Right renal cortex interstitium (tissue), 3 donors: ENCODE measurements at regions not wholly inside any gene's neighbourhood (a gene's known extent, or its start where the extent isn't known, plus 50 kb on each side); places are given as distances from the start of the nearest gene placed in this dataset.

Experiments used
- DNase-seq, 3 donors: peaks; one replicate each; pipeline ENCODE4 v3.0.0-alpha.2; 2013; ENCODE audit warnings: low read depth in 3 of 3, low spot score in 2 of 3

DNA sequence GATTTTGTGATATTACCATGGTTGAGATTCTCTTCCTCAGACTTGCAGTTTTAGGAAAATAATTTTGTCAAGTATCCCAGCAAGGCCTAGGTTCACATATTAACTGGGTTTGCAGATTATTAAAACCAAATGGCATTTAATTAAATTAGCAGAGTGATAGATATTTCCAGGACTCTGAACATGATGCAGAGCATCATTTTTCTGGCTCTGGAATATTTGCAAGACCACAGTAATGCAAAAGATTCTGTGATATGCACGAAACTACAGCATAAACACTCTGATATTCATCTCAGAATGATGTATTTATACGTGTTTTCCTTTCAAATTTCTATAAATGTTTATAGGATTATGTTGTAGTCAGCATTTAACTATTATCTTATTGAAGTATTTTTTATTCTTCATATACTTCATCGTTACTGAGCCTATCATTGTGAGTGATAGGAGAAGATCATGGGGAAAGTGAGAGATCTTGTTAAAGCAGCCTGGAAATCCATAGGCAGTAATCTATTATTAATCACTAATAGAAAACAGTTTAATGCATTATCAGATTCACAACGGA is 1245.6 kb downstream of the OTOL1 start:
- no peak for DNase-seq

DNA sequence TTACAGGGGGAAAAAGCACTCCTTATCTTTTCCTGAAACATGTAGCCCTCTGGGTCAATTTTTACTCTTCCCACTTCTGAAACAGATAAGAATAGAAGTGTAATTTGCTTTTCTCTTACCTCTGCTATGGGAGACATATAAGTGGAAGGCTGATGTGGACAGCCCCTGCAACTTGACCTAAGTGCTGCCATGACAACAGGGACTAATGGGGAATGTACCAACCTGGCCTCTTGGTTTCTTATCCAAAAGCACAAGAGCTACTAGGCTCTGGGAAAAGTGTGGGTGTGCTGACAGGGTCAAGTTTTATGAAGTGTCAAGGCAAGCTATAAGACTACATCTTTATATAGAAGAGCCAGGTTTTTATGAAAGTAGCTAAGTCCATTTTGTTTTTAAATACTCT is 1246.5 kb downstream of the OTOL1 start:
- DNase-seq = no peak

DNA sequence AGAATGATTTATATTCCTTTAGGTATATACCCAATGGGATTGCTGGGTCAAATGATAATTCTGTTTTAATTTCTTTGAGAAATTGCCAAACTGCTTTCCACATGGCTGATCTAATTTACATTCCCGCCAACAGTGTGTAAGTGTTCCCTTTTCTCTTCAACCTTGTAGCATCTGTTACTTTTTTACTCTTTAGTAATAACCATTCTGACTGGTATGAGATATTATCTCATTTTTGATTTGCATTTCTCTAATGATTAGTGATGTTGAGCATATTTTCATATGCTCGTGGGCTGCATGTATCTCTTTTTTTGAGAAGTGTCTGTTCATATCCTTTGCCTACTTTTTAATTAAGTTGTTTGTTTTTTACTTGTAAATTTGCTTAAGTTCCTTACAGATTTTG is 1264.2 kb downstream of the OTOL1 start:
- DNase-seq = no peak

DNA sequence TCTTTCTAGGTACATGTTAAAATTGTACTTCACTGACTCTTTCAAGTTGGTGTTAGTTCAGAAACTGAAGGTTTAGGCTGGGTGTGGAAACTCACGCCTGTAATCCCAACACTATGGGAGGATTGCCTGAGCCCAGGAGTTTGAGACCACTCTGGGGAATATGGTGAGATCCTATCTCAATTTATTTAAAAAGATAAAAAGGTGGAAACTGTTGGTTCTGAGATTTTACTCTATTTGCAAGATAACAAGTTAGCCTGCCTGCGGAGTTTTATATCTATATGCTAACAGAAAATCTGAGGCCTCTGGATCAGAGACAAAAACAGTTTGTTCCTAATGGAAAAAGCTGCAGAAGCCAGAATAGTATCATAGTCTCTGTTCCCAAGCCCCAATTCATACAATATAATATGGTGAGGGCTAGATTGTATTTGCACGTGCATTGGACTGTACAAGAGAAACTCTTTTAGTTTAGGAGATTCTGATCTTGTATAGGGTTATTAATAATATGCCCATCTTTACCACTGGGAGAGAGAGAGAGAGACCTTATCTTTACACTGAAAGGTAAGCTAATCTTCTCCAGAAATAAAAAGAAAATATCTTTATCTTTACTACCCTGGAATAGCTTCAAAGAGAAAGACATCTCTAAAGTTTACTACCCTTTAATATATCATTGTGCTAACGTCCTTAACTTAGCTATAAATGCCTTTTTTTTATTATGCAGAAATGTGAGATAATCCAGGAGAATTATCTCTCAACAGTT is 1267.6 kb downstream of the OTOL1 start:
- no peak for DNase-seq

DNA sequence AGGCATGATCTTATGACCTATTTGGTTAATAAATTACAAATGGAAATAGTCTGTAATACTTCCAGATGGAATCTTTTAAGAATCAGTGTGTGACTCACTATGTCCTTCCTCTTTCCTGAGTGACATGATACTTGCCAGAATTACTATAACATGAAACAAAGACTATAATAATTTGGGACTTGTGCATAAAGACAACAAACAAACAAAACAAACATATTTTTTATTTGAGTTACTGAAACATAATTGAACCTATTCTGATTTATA is 1268.1 kb downstream of the OTOL1 start:
- DNase-seq = no peak

DNA sequence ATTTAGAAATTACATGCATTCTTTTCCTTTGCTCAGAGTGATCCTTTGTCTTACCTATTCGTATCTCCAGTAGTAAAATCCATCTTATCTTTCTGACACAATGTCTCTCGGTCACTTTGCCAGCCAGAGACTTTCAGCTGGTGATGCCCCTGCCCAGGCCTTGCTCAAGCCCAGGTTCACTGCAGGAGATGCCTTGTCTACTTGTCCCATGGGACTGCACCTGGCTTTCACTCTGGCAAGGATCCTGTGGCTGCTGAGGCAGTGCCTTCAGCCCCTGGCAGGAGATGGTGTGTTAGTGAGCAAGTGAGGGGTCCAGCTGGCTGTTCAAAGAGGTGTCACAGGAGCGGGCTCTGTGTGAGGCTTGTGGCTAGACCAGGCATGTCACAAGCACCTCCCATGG is 1268.9 kb downstream of the OTOL1 start:
- DNase-seq = no peak

DNA sequence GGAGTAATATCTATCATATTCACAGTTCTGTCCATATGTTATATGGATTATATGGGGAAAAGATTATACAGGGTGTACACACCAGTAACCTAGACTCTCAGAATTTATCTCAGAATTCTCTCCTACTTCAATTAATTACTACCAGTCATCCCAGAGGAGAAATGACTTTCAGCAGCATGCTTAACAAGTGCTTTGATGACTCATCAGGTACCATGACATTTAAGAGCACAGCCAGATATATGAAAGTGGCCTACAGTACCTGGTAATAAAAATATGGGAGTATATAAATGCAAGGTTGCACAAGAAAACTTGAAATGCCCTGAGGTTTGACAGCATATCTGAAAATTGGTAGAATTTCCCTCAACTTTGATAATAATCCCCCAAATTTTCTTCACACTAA is 1273.0 kb downstream of the OTOL1 start:
- no peak for DNase-seq

DNA sequence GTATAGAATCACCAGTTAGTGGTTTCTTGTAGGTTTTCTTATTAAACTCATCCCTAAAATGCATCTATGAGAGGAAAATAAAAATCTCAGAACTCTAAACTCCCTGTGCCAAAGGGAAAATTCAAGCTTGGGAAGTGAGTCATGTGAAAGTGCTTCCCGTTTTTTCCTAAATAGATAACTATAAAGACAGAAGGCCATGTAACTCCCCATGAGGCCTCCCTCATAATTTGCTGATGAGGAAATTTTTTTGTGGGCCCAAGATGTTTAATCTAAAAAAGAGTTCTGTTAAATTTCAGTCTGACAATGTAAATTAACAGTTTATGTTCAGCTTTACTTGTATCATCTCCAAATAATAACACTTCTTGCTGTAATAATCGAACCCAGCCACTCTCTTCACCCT is 1273.9 kb downstream of the OTOL1 start:
- no peak for DNase-seq

DNA sequence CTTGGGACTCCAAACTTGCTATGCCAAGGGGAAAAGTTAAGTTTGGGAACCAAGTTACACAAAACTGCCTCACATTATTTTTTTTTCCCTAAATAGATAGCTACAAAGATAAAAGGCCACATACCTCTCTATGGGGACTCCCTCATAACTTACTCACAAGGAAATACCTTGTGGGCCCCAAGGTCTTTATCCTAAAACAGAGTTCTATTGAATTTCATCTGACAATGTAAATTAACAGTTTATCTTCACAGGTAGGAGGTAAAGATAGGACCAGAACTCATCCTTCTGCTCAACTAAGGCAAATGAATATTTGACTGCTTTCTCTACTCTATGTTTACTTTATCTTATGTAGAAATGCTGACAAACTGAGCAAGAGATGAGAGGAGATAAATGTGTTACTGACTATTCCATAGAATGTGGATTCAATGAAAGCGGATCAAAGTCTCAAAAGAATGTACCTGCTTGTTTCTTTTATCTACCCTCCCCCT is 1278.0 kb downstream of the OTOL1 start:
- no peak for DNase-seq

DNA sequence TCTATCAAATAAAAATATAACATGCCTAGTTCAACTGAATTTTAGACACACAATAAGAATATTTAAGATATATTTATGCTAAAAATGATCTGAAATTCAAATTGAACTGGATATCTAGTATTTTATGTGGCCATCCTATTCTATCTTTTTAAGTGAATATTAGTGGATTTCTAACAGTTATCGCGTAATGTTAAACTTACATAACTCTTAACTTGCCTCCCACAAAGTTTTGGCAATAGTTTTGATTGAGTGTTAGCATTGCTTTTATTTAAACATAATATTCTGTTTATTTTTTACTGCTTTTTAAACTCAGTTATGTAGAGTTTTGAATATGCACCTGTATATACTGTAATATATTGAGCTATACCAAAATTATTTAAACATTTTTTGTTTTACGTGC is 1279.5 kb downstream of the OTOL1 start:
- DNase-seq = no peak

DNA sequence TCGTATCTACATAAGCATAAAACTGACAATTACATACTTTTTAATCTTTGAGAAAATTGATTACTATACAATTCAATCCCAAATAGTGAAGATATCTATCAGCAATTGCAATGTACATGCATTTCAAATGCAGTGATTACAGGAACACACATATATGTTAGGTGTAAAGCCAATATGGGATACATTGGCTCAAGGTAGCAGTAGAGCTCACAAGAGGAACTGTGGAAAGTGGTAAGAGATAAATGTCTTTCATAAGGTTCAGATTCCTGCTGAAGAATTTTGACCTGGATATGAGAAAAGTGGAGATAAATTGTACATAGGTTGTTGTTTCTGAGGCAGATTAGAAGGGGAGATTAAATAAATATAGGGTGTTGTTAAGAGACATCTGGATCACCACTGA is 1280.5 kb downstream of the OTOL1 start:
- DNase-seq = no peak

DNA sequence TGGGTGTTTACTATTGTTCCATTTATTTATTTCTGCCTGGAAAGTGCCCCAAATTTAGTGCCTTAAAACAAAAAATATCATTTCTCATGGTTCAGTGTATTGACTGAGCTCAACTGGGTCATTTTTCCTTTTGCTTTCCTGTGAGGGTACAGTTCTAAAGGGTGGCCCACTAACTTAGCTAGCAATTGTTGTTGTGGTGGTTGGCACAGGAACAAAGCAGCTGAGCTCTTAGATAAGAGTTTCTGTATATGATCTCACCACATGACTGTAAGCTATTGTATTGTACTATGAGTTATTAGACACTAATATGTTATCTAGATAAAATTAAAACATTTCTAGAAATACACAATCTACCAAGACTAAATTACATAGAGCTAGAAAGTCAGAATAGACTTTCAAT is 1283.7 kb downstream of the OTOL1 start:
- no peak for DNase-seq

DNA sequence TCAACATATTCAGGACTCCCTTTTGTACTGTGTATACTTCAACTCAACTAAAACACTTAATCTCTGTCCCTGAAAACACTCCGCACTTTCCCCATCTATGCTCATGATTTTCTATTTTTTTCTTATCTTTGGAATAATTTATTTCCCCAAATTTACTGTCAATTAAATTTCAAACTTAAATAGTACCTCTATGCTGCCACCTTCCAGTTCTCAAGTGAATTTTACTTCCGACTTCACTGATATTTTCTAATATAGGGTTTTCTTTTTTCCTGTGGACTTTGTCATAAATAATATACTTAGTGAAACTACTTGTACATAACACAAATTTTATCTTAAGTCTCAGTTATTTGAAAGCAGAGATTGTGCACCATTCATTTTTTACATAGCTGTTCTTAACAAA is 1303.3 kb downstream of the OTOL1 start:
- DNase-seq = no peak

DNA sequence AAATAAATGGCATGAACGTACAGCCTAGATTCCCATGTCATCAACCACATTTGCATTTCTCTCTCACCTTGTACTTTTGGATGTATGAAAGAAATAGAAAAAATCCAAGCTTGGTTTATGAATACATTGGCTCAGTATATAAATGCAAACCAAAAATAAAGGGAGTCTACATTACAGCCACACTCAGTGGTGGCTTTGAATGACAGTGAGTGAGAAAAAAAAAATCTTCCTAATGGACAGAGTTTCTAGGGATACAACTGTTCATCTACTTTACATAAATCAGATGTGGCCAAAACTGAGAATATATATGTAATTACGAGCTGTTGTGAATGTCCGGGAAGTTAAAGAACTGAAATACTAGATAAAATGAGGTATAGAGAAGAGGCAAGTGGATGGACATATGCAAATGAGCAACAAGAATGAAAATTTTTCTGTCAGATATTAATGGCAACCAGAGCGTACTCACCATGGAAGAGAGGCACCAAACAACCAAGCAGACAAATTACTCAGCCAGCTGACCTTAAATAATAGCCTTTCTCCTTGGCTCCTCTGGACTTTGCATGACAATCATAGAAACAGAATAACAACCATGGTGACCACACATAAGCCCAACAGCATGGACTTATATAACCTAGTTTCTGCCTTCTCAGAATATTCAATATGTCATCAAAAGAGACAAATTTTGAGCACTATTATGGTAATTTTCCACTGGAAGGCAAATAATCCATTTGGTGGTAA is 1305.8 kb downstream of the OTOL1 start:
- DNase-seq = no peak

DNA sequence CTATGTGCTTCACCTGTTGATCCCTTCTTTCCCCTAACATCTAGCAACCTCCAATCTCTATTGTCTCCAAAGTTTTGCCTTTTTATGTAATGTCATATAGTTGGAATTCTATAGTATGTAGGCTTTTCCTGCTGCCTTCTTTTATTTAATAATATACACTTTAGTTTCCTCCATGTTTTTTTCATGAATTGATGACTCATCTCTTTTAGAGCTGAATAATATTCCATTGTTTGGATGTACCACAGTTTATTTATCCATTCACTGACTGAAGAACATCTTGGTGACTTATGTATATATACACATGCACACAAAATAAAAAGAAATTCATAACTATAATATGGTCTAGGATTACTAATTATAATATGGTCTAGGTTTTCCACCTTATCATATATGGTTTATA is 1314.2 kb downstream of the OTOL1 start:
- no peak for DNase-seq

DNA sequence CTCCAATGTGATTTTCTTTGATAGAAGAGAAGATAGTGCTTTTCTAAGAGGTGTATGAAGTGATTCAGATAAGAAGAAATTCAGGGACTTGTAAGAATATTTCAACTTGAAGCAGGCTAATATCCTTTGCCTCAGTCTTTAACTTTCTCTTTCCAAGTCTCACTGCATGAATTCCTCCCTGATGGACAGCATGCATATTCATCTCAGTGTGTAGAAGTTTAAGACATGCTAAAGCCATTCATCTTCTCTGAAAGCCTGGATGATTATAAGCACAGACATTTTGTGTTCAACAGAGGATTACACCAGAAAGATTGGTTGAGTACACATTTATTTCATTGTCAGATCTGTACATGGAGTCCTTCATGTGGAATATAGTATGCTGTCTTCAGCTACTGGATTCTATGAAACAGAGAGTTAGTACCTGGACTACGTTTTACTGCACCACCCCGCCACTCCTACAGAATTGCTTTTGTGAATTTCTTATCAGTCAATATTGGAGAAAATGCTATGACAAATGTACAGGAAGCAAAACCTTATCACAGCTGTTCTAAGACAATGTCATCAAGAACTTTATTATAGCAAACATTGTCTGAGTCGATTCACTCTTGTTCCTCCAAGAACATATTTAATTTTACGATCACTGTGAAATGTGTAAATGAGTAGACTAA is 1346.1 kb downstream of the OTOL1 start:
- no peak for DNase-seq

DNA sequence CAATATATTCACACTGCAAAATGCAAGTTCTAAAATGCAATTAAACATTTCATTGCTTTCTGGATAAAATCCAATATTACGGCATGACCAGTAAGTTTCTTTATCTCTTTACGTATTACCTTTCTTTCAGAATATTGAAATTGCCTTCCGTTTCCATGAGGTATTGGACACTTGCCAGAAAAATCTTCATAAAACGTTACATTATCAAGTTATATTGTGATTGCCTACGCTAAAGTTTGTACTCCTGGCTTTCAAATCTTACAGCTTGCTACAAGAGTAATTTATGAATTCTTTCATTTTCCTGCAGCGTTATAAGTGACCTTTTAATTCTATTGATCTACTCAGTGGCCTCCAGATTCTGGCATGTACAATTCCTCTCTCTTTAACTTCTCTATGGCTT is 1349.3 kb downstream of the OTOL1 start:
- DNase-seq = no peak

DNA sequence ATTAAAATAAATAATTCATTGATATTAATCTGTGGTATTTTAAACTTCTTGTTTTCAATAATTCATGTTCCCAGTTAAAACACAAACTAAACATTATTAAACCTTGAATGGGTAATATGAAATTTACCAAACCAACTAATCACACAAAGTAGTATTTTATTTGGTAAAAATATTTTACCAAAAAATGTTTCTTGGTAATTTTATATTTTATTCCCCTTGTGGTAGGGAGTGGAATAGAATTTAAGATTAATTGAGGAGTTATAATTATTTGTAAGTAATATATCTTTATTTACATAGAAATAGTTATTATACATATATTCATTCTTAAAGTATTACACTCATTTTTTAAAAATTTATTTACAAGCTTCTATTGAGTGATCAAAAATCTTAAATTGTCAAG is 1350.9 kb downstream of the OTOL1 start:
- no peak for DNase-seq

DNA sequence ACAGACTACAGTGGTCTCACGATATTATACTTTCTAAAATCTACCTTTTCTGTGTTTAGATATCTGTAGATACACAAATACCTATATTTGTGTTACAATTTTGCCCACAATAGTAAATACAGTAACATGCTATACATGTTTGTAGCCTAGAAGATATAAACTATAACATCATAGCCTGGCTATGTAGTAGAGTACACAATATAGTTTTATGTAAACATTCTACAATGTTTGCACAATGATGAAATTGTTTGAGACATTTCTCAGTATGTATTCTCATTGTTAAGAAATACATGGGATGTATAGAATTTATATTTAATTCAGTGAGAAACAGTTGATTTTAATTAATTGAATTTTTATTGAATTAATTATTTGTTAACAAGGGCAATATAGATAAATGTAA is 1367.0 kb downstream of the OTOL1 start:
- no peak for DNase-seq

DNA sequence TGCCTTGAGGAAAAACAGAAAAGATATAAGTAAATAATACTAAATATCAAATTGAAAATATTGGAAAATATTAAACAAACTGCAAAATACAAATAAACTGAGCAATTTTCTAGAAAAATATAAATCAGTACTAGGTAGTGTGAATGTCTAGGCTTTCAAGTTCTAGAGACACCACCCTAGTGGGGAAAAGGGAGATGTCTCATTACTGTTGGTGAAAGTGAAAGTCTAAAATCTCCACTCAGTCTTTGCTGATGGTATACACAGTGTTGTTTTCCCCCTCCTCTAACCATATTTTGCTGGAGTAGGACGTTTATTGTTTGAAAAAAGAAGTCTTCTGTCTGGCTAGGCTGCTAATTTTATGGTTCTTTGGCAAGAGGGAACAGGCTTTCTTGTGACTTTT is 1368.9 kb downstream of the OTOL1 start:
- no peak for DNase-seq

DNA sequence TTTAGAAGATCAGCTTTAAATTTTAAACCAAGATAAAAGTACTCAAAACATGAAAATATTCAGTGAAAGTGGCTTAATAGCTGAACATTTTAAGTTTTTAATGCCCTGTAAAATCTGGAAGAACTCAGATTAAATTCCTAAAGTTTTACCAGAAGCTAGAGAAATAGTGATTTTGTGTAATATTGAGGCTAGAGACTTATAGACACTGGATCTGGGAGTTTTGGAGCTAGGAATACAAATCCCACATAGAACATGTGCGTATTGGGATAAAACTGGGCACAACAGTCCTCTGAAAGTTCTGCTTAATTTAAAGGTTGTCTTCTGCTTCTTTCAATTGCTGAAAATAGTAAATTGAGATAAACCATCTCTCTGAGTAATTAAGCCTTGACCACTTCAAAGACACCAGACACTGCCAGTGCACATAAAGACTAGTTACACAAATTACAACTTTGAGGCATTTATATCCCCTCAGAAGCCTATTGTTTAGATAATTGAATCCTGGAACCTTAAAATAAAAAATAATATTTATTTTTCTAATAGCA is 1382.5 kb downstream of the OTOL1 start:
- DNase-seq = no peak

DNA sequence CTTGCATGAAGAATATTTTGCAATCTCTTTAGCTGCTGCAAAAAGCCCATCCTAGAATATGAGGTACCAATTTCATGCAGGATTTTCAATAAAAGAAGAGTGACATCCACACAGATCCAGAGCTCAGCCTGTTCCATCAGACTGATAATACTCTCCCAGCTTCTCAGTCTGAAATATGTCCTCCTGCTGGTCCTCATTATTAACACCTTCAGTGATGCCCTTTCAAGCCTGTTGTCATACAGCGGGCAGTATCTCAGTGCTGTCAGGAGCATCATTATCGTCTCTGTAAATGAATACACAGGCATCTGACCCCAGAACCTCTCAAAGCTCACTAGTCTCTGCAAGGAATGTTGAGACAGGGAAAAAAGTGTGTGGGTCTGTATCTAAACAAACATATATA is 1387.8 kb downstream of the OTOL1 start:
- DNase-seq = no peak
